NCI-H2171 (cell line): ENCODE measurements at regions not wholly inside any gene's neighbourhood (a gene's known extent, or its start where the extent isn't known, plus 50 kb on each side); places are given as distances from the start of the nearest gene placed in this dataset.

Experiments
- DNase-seq: peaks from one replicate; lab custom pipeline; 2025; lab: John Stamatoyannopoulos, UW

GRCh38 chr7:41237956-41238355 is 464.9 kb downstream of the INHBA start:
- DNase-seq = no peak

- no peak for DNase-seq
These were observed 470.8 kb downstream of the INHBA start for GRCh38 chr7:41232086-41232485.

GRCh38 chr7:41224063-41224763 is 478.7 kb downstream of the INHBA start:
- DNase-seq = no peak

- DNase-seq = no peak
These were observed 480.1 kb downstream of the INHBA start for GRCh38 chr7:41222746-41223145.

GRCh38 chr7:41220266-41220665 is 482.6 kb downstream of the INHBA start:
- DNase-seq = no peak

GRCh38 chr7:41219276-41219675 is 483.6 kb downstream of the INHBA start:
- no peak for DNase-seq

GRCh38 chr7:41217306-41217705 is 485.6 kb downstream of the INHBA start:
- DNase-seq = no peak

- no peak for DNase-seq
These were observed 495.7 kb downstream of the INHBA start for GRCh38 chr7:41207141-41207540.

- no peak for DNase-seq
These were observed 496.6 kb downstream of the INHBA start for GRCh38 chr7:41206267-41206666.

GRCh38 chr7:41205600-41205999 is 497.3 kb downstream of the INHBA start:
- DNase-seq = no peak

GRCh38 chr7:41203542-41203941 is 499.3 kb downstream of the INHBA start:
- no peak for DNase-seq

GRCh38 chr7:41201021-41201420 is 501.9 kb downstream of the INHBA start:
- DNase-seq = no peak

- no peak for DNase-seq
These were observed 503.8 kb downstream of the INHBA start for GRCh38 chr7:41199136-41199535.

GRCh38 chr7:41198502-41198901 is 504.4 kb downstream of the INHBA start:
- no peak for DNase-seq

GRCh38 chr7:41197769-41198168 is 505.1 kb downstream of the INHBA start:
- DNase-seq = no peak

- no peak for DNase-seq
These were observed 509.1 kb downstream of the INHBA start for GRCh38 chr7:41193738-41194282.

GRCh38 chr7:41190581-41190980 is 512.3 kb downstream of the INHBA start:
- DNase-seq = no peak

- DNase-seq = no peak
These were observed 513.0 kb downstream of the INHBA start for GRCh38 chr7:41189866-41190265.

GRCh38 chr7:41188163-41189130 is 514.4 kb downstream of the INHBA start:
- no peak for DNase-seq

- no peak for DNase-seq
These were observed 515.6 kb downstream of the INHBA start for GRCh38 chr7:41187322-41187721.

- DNase-seq = no peak
These were observed 517.0 kb downstream of the INHBA start for GRCh38 chr7:41185851-41186250.

GRCh38 chr7:41183741-41184140 is 519.1 kb downstream of the INHBA start:
- no peak for DNase-seq

GRCh38 chr7:41182782-41183181 is 520.1 kb downstream of the INHBA start:
- no peak for DNase-seq
